Activated CD4-positive, alpha-beta T cell treated with anti-CD3 and anti-CD28 coated beads, Interleukin-2, amount 10 ng/mL, durations not matched to agents 7 days and 5 days (primary cell): ENCODE measurements at regions not wholly inside any gene's neighbourhood (a gene's known extent, or its start where the extent isn't known, plus 50 kb on each side); places are given as distances from the start of the nearest gene placed in this dataset.

Source experiments
- CTCF ChIA-PET: fragments of 350-600 bp; sonication (Branson Sonifier 250); formaldehyde crosslinking; loops from one replicate; lab custom pipeline; 2021; ENCODE audit warnings: antibody characterized with exemption; lab: Charles Lee
- POLR2A ChIA-PET: fragments of 350-600 bp; sonication (Branson Sonifier 250); formaldehyde crosslinking; loops from one replicate; lab custom pipeline; 2021; ENCODE audit warnings: antibody characterized with exemption; lab: Charles Lee
- DNase-seq: peaks from one replicate; pipeline ENCODE4 v3.0.0-alpha.2; 2020
- H3K27ac Mint-ChIP-seq: one replicate; pipeline ENCODE4 v1.8.0; 2021; ENCODE audit warnings: mild to moderate bottlenecking, moderate library complexity, mixed read lengths
- H3K27me3 Mint-ChIP-seq: one replicate; pipeline ENCODE4 v1.8.0; 2021; ENCODE audit warnings: mixed read lengths
- H3K36me3 Mint-ChIP-seq: one replicate; pipeline ENCODE4 v1.8.0; 2021; ENCODE audit warnings: low read depth, mixed read lengths
- H3K4me1 Mint-ChIP-seq: one replicate; pipeline ENCODE4 v1.8.0; 2021; ENCODE audit warnings: mixed read lengths
- H3K4me3 Mint-ChIP-seq: one replicate; pipeline ENCODE4 v1.8.0; 2021; ENCODE audit warnings: mild to moderate bottlenecking, moderate library complexity, mixed read lengths
- H3K9me3 Mint-ChIP-seq: one replicate; pipeline ENCODE4 v1.8.0; 2021; ENCODE audit warnings: mixed read lengths

GRCh38 chr5:174374206-174374605 is 328.7 kb downstream of the NSG2 start:
- Mint-ChIP-seq H3K27me3 (no peaks in the 10 kb centered on the region), H3K9me3 (no peaks in the 10 kb centered on the region), H3K27ac (no peak overlapping the region), H3K4me3 (no peak overlapping the region), H3K4me1 (no peaks in the 10 kb centered on the region), H3K36me3 (no peaks in the 10 kb centered on the region)
- ChIA-PET POLR2A (no interaction called here), CTCF (no interaction called here)
- no peak for DNase-seq

- ChIA-PET POLR2A (no interaction called here), CTCF (no interaction called here)
- DNase-seq: no peak
- Mint-ChIP-seq H3K9me3 (no peaks in the 10 kb centered on the region), H3K36me3 (no peaks in the 10 kb centered on the region), H3K4me1 (no peaks in the 10 kb centered on the region), H3K27ac (no peak overlapping the region), H3K27me3 (peaks cover 4% of the 10 kb centered on the region), H3K4me3 (no peak overlapping the region)
Measured at GRCh38 chr5:174376056-174376455, 330.6 kb downstream of the NSG2 start.

GRCh38 chr5:174376726-174377373 is 331.3 kb downstream of the NSG2 start:
- ChIA-PET CTCF (no interaction called here), POLR2A (no interaction called here)
- H3K27ac Mint-ChIP-seq: no peak overlapping the region
- H3K36me3 Mint-ChIP-seq: no peaks in the 10 kb centered on the region
- peaks cover 4% of the 10 kb centered on the region for H3K27me3 Mint-ChIP-seq
- no peak for DNase-seq
- no peaks in the 10 kb centered on the region for H3K9me3 Mint-ChIP-seq
- H3K4me3 Mint-ChIP-seq: no peak overlapping the region
- no peaks in the 10 kb centered on the region for H3K4me1 Mint-ChIP-seq

- CTCF ChIA-PET: no interaction called here
- H3K4me1 Mint-ChIP-seq: no peaks in the 10 kb centered on the region
- DNase-seq: no peak
- POLR2A ChIA-PET: no interaction called here
- H3K27ac Mint-ChIP-seq: no peak overlapping the region
- H3K9me3 Mint-ChIP-seq: no peaks in the 10 kb centered on the region
- H3K36me3 Mint-ChIP-seq: no peaks in the 10 kb centered on the region
- no peak overlapping the region for H3K4me3 Mint-ChIP-seq
- H3K27me3 Mint-ChIP-seq: peaks cover 4% of the 10 kb centered on the region
Measured at GRCh38 chr5:174378121-174378874, 332.8 kb downstream of the NSG2 start.

- no peak overlapping the region for H3K4me3 Mint-ChIP-seq
Measured at GRCh38 chr5:174380311-174380710, 334.8 kb downstream of the NSG2 start.

GRCh38 chr5:174381241-174381640 is 335.7 kb downstream of the NSG2 start:
- H3K4me1 Mint-ChIP-seq: no peaks in the 10 kb centered on the region
- POLR2A ChIA-PET: no interaction called here
- CTCF ChIA-PET: no interaction called here
- no peaks in the 10 kb centered on the region for H3K36me3 Mint-ChIP-seq
- DNase-seq: no peak
- H3K27ac Mint-ChIP-seq: no peak overlapping the region
- no peaks in the 10 kb centered on the region for H3K9me3 Mint-ChIP-seq
- H3K4me3 Mint-ChIP-seq: no peak overlapping the region
- H3K27me3 Mint-ChIP-seq: peaks cover 4% of the 10 kb centered on the region

More at GRCh38 chr5:174380311-174380710, 334.8 kb downstream of the NSG2 start:
- Mint-ChIP-seq H3K27me3 (peaks cover 4% of the 10 kb centered on the region), H3K27ac (no peak overlapping the region), H3K36me3 (no peaks in the 10 kb centered on the region), H3K4me1 (no peaks in the 10 kb centered on the region), H3K9me3 (no peaks in the 10 kb centered on the region)
- ChIA-PET POLR2A (no interaction called here), CTCF (no interaction called here)
- no peak for DNase-seq

GRCh38 chr5:174383210-174384167 is 338.0 kb downstream of the NSG2 start:
- ChIA-PET CTCF (no interaction called here), POLR2A (no interaction called here)
- H3K27ac Mint-ChIP-seq: no peak overlapping the region
- no peak for DNase-seq
- no peaks in the 10 kb centered on the region for H3K9me3 Mint-ChIP-seq
- no peaks in the 10 kb centered on the region for H3K4me1 Mint-ChIP-seq
- H3K4me3 Mint-ChIP-seq: no peak overlapping the region
- peaks cover 4% of the 10 kb centered on the region for H3K27me3 Mint-ChIP-seq
- no peaks in the 10 kb centered on the region for H3K36me3 Mint-ChIP-seq

GRCh38 chr5:174384509-174384947 is 339.0 kb downstream of the NSG2 start:
- H3K27ac Mint-ChIP-seq: no peak overlapping the region
- H3K36me3 Mint-ChIP-seq: no peaks in the 10 kb centered on the region
- no peak for DNase-seq
- H3K4me3 Mint-ChIP-seq: no peak overlapping the region
- ChIA-PET CTCF (no interaction called here), POLR2A (no interaction called here)
- peaks cover 4% of the 10 kb centered on the region for H3K27me3 Mint-ChIP-seq
- H3K9me3 Mint-ChIP-seq: no peaks in the 10 kb centered on the region
- H3K4me1 Mint-ChIP-seq: no peaks in the 10 kb centered on the region

GRCh38 chr5:174386306-174386705 is 338.1 kb upstream of the MSX2 start:
- POLR2A ChIA-PET: no interaction called here
- Mint-ChIP-seq H3K36me3 (no peaks in the 10 kb centered on the region), H3K4me1 (no peaks in the 10 kb centered on the region), H3K27ac (no peak overlapping the region), H3K4me3 (no peak overlapping the region), H3K27me3 (no peaks in the 10 kb centered on the region), H3K9me3 (no peaks in the 10 kb centered on the region)
- no peak for DNase-seq
- CTCF ChIA-PET: no interaction called here

- ChIA-PET CTCF (no interaction called here), POLR2A (no interaction called here)
- Mint-ChIP-seq H3K36me3 (no peaks in the 10 kb centered on the region), H3K4me1 (no peaks in the 10 kb centered on the region), H3K9me3 (no peaks in the 10 kb centered on the region), H3K27ac (no peak overlapping the region), H3K27me3 (no peaks in the 10 kb centered on the region), H3K4me3 (no peak overlapping the region)
- DNase-seq: no peak
Measured at GRCh38 chr5:174386846-174387245, 337.5 kb upstream of the MSX2 start.

GRCh38 chr5:174387448-174387847 is 336.9 kb upstream of the MSX2 start:
- H3K27me3 Mint-ChIP-seq: no peaks in the 10 kb centered on the region
- POLR2A ChIA-PET: no interaction called here
- H3K9me3 Mint-ChIP-seq: no peaks in the 10 kb centered on the region
- H3K27ac Mint-ChIP-seq: no peak overlapping the region
- no peaks in the 10 kb centered on the region for H3K4me1 Mint-ChIP-seq
- CTCF ChIA-PET: no interaction called here
- no peak for DNase-seq
- no peaks in the 10 kb centered on the region for H3K36me3 Mint-ChIP-seq
- no peak overlapping the region for H3K4me3 Mint-ChIP-seq

- Mint-ChIP-seq H3K27ac (no peak overlapping the region), H3K4me3 (no peak overlapping the region), H3K4me1 (no peaks in the 10 kb centered on the region), H3K36me3 (no peaks in the 10 kb centered on the region), H3K9me3 (no peaks in the 10 kb centered on the region), H3K27me3 (no peaks in the 10 kb centered on the region)
- ChIA-PET CTCF (interaction anchor here (0.5 kb wide), 1 partner anchor 66 kb away, joined by 3 read pairs; no protein-coding TSS in a partner anchor), POLR2A (no interaction called here)
- DNase-seq: no peak
Measured at GRCh38 chr5:174392892-174393291, 331.5 kb upstream of the MSX2 start.

GRCh38 chr5:174396541-174396940 is 327.8 kb upstream of the MSX2 start:
- POLR2A ChIA-PET: no interaction called here
- Mint-ChIP-seq H3K36me3 (no peaks in the 10 kb centered on the region), H3K27ac (no peak overlapping the region), H3K27me3 (no peaks in the 10 kb centered on the region), H3K4me3 (no peak overlapping the region), H3K4me1 (no peaks in the 10 kb centered on the region), H3K9me3 (no peaks in the 10 kb centered on the region)
- CTCF ChIA-PET: no interaction called here
- no peak for DNase-seq
